Activated T-cell treated with anti-CD3 and anti-CD28 coated beads for 4 hours (primary cell): ENCODE measurements at regions not wholly inside any gene's neighbourhood (a gene's known extent, or its start where the extent isn't known, plus 50 kb on each side); places are given as distances from the start of the nearest gene placed in this dataset.

Experiments used
- DNase-seq: peaks from one replicate; pipeline ENCODE4 v3.0.0-alpha.2; 2020

DNA sequence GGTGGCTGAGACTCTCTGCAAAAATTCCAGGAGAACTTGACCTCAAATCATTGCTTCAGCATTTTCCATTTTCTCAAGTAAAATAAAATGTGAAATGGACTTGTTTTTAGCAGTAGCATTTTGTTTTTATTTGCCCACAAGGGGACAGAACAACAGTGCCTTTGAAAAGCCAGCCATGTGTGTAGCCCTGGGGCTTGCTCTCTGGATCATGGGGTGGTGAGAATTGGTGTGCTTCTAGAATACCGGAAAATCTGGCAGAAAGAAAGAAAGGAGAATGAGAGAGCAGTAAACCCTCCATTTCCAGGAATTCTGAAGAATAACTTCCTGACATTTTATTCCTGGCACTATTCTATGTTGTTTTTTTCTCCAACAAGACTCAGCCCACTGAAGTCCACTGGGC lies 254.7 kb upstream of the MOCS1 start:
- no peak for DNase-seq

DNA sequence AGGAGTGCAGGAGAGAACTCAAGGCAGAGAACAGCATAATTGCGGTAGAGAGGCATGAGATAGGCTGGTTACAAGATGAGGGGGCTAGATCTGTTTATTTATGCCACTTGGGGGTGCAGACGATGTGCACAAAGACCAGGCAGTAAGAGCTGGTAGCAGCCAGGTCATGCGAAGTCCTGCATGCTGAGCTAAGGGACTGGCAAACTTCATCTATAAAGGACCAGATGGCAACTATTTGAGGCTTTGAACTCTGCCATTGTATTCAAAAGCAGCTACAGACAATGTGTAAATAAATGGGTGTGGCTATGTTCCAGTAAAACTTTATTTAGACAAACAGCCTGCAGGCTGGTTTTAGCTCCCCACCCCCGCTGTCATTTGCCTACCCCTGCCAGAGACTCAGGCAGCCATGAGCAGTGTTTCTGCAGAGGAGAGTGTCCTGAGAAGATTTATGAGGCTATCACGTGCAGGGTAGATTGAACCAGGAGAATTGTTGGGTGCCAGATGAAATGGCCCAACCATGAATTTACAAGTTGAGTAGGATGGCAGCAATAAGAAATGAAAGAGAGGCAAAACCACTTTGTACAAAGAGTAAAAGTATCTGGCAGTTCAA lies 253.4 kb upstream of the MOCS1 start:
- no peak for DNase-seq

GRCh38 chr6:40185486-40185885 lies 251.2 kb upstream of the MOCS1 start:
- DNase-seq = no peak

- no peak for DNase-seq
Observed at GRCh38 chr6:40183902-40184301, 249.6 kb upstream of the MOCS1 start.

DNA sequence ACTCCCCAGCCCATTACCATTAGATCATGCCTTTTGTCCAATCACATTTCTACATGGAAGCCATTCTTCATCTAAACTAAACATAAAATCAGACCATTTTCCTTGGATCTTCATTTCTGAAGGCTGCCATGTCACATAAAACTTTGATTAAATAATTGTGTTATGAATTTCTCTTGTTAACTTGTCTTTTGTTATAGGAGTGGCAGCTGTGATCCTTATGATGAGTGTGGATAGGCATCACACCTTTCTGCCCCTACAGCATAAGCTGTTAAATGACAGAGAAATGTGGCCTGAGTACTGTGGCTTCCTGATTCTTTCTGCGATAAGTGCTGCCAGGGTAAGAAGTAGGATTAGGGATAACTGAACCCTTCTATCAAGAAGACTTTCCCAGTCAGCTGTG lies 247.1 kb upstream of the MOCS1 start:
- DNase-seq = no peak

GRCh38 chr6:40180271-40180670 lies 246.0 kb upstream of the MOCS1 start:
- no peak for DNase-seq

DNA sequence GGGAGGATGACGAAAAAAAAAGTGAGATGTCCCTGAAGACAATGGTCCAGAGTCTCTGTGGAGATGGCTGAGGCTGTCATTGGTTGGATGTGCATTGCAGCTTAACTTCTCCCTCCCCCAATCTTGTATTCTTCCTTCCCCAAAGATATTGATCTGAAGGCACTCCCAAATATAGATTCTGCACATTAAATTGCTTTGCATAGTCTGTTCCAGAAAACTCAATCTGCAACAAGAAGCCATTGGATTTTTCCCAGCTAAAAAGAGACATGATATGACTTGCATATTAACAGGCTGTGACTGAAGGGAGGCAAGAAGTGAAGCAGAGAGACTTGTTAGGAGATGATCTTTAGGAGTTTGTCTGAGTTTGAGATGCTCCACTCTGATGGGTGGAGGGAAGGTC lies 245.2 kb upstream of the MOCS1 start:
- DNase-seq = no peak

GRCh38 chr6:40177598-40177997 lies 243.3 kb upstream of the MOCS1 start:
- no peak for DNase-seq

- DNase-seq = no peak
Observed at GRCh38 chr6:40176152-40176551, 241.9 kb upstream of the MOCS1 start.

DNA sequence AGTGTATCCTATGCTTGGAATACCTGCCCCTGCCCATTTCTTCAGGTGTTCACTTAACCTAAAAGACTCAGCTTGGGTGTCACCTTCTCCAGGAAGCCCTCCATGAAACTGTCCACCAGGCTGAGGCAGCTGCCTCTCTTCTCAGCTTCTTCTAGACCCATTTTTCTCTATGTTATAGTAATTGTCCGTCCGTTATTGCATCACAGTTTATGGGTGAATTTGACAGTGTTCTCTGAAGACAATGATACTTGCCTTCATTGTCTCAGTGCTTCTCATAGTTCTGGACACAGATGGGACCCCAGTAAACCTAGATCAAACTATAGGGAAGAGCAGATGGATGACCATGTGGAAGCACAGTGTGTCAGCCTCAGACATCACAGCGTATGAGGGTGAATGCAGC lies 238.0 kb upstream of the MOCS1 start:
- DNase-seq = no peak

DNA sequence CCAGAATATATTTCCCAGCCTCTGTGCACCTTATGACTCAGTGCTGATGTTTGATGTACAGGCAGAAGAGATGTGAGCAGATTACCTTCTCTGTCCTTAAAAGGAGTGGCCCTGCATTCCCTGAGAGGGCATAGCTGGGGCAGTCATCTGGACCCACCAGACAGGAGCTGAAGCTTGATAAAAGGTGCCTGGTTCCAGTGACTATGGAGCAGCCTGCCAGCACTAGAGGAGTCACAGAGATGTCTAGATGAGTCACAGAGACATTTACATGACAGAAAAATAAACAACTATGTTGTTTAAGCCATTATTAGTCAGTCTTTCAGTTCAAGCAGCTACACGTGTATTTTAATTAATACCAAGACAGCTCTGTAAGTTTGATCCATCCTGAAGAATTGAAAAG lies 237.1 kb upstream of the MOCS1 start:
- no peak for DNase-seq

DNA sequence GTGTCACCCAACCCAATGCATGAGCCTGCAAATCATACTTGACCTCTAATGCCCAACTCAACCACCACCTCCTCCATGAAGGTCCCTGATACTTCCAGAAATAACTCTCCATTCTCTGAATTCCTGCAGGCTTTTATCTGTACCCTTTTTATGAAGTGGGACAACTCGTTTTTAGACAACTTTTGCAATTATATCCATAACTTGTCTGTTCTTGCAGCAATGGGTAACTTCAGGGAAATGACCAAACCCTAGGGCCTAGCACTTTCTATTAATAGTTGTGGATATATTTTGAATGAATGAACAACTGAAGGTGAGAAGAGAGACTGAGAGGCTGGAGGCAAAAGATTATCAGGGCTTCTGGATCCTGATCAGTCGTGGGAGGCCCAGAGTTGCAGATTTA lies 236.6 kb upstream of the MOCS1 start:
- DNase-seq = no peak

DNA sequence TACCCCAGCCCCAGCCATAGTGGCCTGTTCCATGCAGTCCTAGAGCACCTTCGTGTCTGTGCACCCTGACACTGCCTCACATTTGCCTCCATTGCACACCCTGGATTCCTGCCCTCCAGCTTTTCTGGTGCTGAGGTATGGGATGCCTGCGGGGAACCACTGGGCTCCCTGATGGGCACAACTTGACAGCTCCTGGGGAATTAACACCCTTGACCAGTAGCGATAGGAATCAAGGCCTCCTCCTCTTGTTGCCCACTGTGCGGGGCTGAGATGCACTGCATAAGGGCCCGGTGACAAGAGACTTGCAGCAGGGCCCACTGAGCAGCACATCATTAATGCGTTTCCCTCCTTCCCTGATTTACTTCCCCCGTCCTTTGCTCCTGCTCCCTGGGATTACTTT lies 235.6 kb upstream of the MOCS1 start:
- DNase-seq = no peak

- DNase-seq = no peak
Observed at GRCh38 chr6:40166963-40167362, 232.7 kb upstream of the MOCS1 start.

GRCh38 chr6:40165036-40165709 lies 230.9 kb upstream of the MOCS1 start:
- no peak for DNase-seq

DNA sequence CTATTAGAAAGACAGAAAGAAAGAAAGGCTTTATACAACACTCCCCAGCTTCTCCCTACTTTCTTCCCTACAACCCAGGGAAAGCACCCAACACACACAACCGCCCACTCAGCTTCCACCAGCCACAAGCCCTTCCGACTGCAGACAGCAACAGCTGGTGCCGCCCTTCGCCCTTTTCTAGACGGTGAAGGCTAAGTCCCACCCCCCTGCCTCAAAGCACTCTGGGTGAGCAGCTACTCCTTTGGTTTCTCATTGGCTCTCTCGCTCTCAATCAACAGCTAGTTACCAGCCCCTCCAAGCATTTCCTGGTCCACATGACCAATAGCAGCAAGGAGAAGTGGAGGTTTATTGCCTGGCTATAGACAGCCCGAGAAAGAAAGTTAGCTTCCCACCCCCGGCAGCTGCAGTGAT lies 230.1 kb upstream of the MOCS1 start:
- no peak for DNase-seq

- DNase-seq = no peak
Observed at GRCh38 chr6:40163924-40164323, 229.7 kb upstream of the MOCS1 start.

DNA sequence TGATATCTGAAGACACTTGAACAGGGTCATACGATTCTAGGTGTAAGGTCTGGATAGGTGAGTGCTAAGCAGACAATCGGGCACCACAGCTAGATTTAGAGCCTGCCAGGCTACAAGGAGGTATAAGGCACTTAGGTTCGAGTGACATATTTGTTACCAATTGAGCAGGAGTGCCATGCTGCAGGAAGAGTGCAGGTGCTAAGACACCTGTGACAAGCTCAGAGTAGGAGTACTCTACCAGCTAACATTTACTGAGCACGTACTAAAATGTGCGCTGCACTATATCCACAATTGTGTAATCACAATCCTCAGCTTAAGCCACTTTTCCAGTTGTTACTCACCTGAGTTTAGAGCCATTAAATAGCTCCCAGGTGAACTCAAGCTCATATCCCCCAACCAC lies 227.8 kb upstream of the MOCS1 start:
- no peak for DNase-seq

DNA sequence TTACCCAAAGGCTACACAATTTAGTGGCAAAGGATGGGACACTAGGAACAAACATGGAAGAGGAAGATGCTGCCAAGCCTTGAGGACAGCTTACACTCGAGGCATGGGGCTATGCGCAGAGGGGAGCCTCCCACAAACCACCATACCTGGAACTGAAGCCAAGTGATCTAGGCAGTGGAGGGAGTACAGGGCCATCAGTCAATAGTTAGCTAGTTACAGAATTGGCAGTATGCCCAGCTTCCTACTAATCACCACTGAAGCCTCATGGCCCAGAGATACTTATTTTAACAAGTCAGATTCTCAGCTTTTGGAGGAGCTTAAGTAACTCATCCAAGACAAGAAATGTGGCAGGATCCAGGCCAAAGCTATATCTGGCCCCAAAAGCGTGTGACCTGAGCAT lies 226.6 kb upstream of the MOCS1 start:
- DNase-seq = no peak

DNA sequence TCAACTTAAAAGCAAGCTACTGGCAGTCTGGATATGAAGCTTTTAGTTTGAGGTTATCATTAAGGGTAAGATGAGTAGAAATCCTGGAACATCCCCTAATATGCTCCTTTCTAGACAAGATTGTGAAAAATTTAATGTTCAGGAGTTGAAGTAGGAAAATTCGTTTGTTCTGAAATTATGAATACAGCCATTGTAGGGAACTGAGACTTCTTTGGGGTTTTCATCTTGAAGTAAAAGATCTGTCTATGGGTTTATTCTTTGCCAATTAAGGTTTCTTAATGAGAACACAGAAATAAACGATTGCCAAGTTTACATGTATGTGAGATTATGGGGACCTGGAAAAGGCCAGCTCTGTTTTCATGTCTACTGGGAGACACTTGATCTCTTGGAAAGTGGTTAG lies 225.6 kb upstream of the MOCS1 start:
- no peak for DNase-seq

DNA sequence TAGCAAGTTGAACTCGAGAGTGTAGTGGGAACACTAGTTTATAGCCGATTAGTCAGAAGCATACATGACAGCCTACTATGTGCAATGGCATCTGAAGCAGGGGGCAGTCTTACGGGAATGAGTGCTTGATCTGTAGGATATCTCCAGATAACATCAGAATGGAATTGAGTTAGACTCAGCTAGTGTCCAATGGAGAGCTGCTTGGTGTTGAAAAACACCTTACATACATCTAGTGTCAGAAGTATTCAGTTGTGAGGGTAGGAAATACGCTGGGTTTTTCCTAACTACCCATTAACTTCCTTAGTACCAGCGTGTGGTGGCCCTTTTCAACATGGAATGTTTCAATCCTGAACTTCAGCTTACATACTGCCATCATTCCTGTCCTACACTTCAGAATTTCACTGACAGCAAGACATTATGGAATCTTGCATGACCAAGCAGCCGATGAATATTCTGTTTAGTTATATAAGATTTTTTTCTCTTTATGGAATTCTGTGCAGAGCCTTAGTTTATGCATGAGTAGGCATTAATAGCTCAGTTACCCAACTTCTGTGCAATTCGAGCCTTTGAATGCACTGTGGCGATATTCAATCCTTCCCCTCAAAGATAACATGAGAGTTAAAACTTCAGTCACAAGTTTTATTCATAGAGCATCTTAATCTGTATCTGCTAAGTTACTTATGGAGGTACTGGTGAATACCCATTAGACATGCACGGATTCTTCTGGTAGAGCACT lies 218.6 kb upstream of the MOCS1 start:
- DNase-seq = no peak

DNA sequence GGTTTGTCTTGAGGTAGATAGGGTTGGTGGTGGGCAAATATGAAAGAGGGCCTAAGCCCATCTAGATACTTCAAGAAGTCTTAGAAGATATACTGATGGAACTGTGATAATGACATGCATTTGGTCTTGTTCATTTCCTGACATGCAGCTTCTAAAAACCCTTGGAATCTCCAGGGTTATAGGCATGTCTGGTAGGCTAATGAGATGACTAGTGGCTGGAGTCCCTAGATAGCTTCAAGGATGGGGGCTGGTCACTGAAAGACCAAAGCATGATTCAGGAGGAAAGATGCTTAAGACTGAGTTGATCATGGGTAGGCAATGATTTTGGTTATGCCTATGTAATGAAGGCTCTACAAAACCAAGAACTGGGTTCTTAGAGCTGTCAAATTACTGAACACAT lies 217.9 kb upstream of the MOCS1 start:
- DNase-seq = no peak

- DNase-seq = no peak
Observed at GRCh38 chr6:40148882-40149573, 214.8 kb upstream of the MOCS1 start.

DNA sequence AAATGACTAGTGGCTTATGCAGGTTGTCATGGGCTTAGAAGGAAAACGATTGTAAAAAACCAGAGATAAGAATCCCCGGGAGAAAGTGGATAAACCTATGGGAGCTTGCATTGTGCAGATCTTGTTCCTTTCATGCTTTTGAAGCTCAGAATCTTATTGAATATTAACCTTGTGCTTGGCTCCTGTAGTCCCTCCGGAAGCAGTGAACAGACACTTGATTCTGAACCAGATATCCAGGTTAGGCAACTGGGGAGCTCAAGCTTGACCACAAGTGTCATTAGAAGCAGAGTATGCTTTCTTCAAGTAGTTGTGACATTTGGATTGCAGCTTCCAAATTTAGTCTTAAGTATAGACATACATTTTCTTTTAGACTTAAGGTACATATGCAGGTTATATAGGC lies 212.6 kb upstream of the MOCS1 start:
- no peak for DNase-seq
